Uterus (tissue), 3 donors: ENCODE measurements at regions not wholly inside any gene's neighbourhood (a gene's known extent, or its start where the extent isn't known, plus 50 kb on each side); places are given as distances from the start of the nearest gene placed in this dataset.

Experiments
- DNase-seq, 2 donors: peaks; one replicate each; pipeline ENCODE4 v3.0.0-alpha.2; 2019 to 2020
- H3K27ac ChIP-seq, 2 donors: fragments of 200-600 bp; sonication (generic); 1 replicate in 1 of 2; 2 replicates in 1 of 2; pipeline ENCODE4 v1.5.1; 2016 to 2018
- H3K27me3 ChIP-seq, 2 donors: fragments of 200-600 bp; sonication (generic); one replicate each; pipeline ENCODE4 v1.5.1; 2018 to 2019; ENCODE audit warnings: control low read depth in 1 of 2
- H3K36me3 ChIP-seq, 2 donors: fragments of 200-600 bp; sonication (generic); one replicate each; pipeline ENCODE4 v1.5.1; 2019; ENCODE audit warnings: control low read depth in 1 of 2
- H3K4me1 ChIP-seq, 2 donors: fragments of 200-600 bp; sonication (generic); one replicate each; pipeline ENCODE4 v1.5.1; 2018 to 2019; ENCODE audit warnings: control low read depth in 1 of 2
- H3K4me3 ChIP-seq, 2 donors: fragments of 200-600 bp; sonication (generic); 1 replicate in 1 of 2; 2 replicates in 1 of 2; pipeline ENCODE4 v1.5.1; 2018 to 2019; ENCODE audit warnings: mild to moderate bottlenecking in 1 of 2
- H3K9me3 ChIP-seq, 2 donors: fragments of 200-600 bp; sonication (generic); one replicate each; pipeline ENCODE4 v1.5.1; 2019; ENCODE audit warnings: control low read depth in 1 of 2
- POLR2A ChIP-seq, 2 donors: fragments of 450-650 bp; IDR thresholded peaks; one replicate each; pipeline ENCODE4 v1.6.1; 2016; ENCODE audit warnings: antibody characterized with exemption in 2 of 2, mild to moderate bottlenecking in 1 of 2, moderate library complexity in 1 of 2
- intact Hi-C: fragments of 100-400 bp; cut with DNase I; formaldehyde crosslinking; loops from one replicate; pipeline ENCODE4 v1.15.1; 2023; ENCODE audit warnings: low total_unique reads
- TF ChIP-seq, protein P1 (sequence below), 4 experiments: fragments of 200-600 bp in 2 of 4; fragments of 450-650 bp in 2 of 4; sonication (generic) in 2 of 4; IDR thresholded peaks; one replicate each; pipeline ENCODE4 v1.5.1; 2016 to 2019; ENCODE audit warnings: antibody characterized with exemption in 4 of 4, mild to moderate bottlenecking in 2 of 4, moderate library complexity in 1 of 4
- donor health status: DM: yes; HTN: yes; CAD: no.

GRCh38 chr1:56321150-56321490 lies 258.2 kb downstream of the PLPP3 start:
- Histone ChIP-seq H3K4me1 (peaks cover 0 to 4% of the 10 kb centered on the region in 2 donors), H3K9me3 (no peaks in the 10 kb centered on the region), H3K4me3 (no peak overlapping the region), H3K27ac (no peak overlapping the region), H3K27me3 (no peaks in the 10 kb centered on the region), H3K36me3 (no peaks in the 10 kb centered on the region)
- intact Hi-C loops, result no loop called here
- DNase-seq, result no peak
- TF ChIP-seq, protein P1, sequence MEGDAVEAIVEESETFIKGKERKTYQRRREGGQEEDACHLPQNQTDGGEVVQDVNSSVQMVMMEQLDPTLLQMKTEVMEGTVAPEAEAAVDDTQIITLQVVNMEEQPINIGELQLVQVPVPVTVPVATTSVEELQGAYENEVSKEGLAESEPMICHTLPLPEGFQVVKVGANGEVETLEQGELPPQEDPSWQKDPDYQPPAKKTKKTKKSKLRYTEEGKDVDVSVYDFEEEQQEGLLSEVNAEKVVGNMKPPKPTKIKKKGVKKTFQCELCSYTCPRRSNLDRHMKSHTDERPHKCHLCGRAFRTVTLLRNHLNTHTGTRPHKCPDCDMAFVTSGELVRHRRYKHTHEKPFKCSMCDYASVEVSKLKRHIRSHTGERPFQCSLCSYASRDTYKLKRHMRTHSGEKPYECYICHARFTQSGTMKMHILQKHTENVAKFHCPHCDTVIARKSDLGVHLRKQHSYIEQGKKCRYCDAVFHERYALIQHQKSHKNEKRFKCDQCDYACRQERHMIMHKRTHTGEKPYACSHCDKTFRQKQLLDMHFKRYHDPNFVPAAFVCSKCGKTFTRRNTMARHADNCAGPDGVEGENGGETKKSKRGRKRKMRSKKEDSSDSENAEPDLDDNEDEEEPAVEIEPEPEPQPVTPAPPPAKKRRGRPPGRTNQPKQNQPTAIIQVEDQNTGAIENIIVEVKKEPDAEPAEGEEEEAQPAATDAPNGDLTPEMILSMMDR (IDR thresholded peaks at IDR 0.05), result no peak
- TF ChIP-seq POLR2A (IDR thresholded peaks at IDR 0.05), result no peak

GRCh38 chr1:56320464-56321149 lies 258.8 kb downstream of the PLPP3 start:
- H3K4me3 ChIP-seq, result no peak overlapping the region
- DNase-seq, result no peak
- H3K27me3 ChIP-seq, result no peaks in the 10 kb centered on the region
- intact Hi-C loops, result no loop called here
- H3K36me3 ChIP-seq, result no peaks in the 10 kb centered on the region
- H3K4me1 ChIP-seq, result no peaks in the 10 kb centered on the region
- H3K27ac ChIP-seq, result no peak overlapping the region
- TF ChIP-seq POLR2A (IDR thresholded peaks at IDR 0.05), result no peak
- TF ChIP-seq, protein P1 (IDR thresholded peaks at IDR 0.05), result no peak
- H3K9me3 ChIP-seq, result no peaks in the 10 kb centered on the region

DNA sequence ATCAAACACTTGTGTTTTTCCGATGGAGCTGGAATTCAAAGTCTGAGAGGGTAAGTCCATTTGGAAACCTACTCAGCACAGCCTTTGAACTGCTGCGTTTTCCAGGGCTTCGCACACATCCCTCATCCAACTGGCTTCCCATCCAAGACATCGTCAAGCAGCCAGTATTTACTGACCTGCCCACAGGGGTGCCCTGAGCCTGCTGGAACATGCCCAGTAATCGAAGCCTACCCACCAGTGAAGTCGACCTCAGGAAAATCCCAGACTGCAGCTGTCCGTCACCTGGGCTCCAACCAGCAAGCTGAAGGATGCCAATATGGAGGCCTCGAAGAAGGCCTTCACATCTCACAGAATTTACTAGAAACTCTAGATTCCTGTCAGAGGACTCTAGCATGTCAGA lies 261.6 kb downstream of the PLPP3 start:
- no peaks in the 10 kb centered on the region for H3K36me3 ChIP-seq
- DNase-seq, result no peak
- H3K27ac ChIP-seq, result no peak overlapping the region
- no peak overlapping the region for H3K4me3 ChIP-seq
- no peaks in the 10 kb centered on the region for H3K9me3 ChIP-seq
- H3K27me3 ChIP-seq, result no peaks in the 10 kb centered on the region
- no peaks in the 10 kb centered on the region for H3K4me1 ChIP-seq
- no peak for TF ChIP-seq POLR2A (IDR thresholded peaks at IDR 0.05)
- TF ChIP-seq, protein P1 (IDR thresholded peaks at IDR 0.05), result no peak
- intact Hi-C loops, result no loop called here

GRCh38 chr1:56315293-56315942 lies 263.9 kb downstream of the PLPP3 start:
- intact Hi-C loops, result no loop called here
- Histone ChIP-seq H3K4me3 (no peak overlapping the region), H3K4me1 (no peaks in the 10 kb centered on the region), H3K27me3 (no peaks in the 10 kb centered on the region), H3K36me3 (no peaks in the 10 kb centered on the region), H3K27ac (no peak overlapping the region), H3K9me3 (no peaks in the 10 kb centered on the region)
- DNase-seq, result no peak
- TF ChIP-seq POLR2A (IDR thresholded peaks at IDR 0.05), result no peak
- TF ChIP-seq, protein P1 (IDR thresholded peaks at IDR 0.05), result no peak

GRCh38 chr1:56313560-56313959 lies 265.8 kb downstream of the PLPP3 start:
- H3K4me3 ChIP-seq, result no peak overlapping the region
- no peak for DNase-seq
- H3K4me1 ChIP-seq, result no peaks in the 10 kb centered on the region
- no peaks in the 10 kb centered on the region for H3K27me3 ChIP-seq
- H3K27ac ChIP-seq, result no peak overlapping the region
- intact Hi-C loops, result no loop called here
- no peaks in the 10 kb centered on the region for H3K9me3 ChIP-seq
- no peak for TF ChIP-seq POLR2A (IDR thresholded peaks at IDR 0.05)
- TF ChIP-seq, protein P1 (IDR thresholded peaks at IDR 0.05), result no peak
- H3K36me3 ChIP-seq, result no peaks in the 10 kb centered on the region
